ENCODE measurements at regions not wholly inside any gene's neighbourhood (a gene's known extent, or its start where the extent isn't known, plus 50 kb on each side); places are given as distances from the start of the nearest gene placed in this dataset.

DNA sequence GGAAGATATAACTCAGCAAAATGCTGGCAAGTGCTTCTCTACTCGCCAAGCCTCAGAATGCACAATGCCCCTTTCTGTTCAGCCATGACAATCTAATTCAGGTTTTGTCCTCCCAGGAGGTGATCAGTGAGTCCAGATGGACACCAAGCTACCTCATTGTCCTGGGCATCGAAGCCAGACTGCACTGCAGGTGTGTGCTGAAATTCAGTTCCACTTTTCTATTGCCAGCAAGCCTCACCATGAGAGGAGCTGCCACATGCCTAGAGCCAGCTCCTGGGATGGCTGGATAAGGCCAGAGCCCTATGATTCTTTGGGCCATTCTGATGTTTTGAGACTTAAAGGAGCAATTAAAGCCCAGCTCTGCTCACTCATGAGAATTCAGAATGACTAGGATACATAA is 186.7 kb downstream of the GRIN2B start:
- H3K9me3 ChIP-seq: no peaks in the 10 kb centered on the region
- H3K27me3 ChIP-seq: no peaks in the 10 kb centered on the region
- TF ChIP-seq, protein P1, sequence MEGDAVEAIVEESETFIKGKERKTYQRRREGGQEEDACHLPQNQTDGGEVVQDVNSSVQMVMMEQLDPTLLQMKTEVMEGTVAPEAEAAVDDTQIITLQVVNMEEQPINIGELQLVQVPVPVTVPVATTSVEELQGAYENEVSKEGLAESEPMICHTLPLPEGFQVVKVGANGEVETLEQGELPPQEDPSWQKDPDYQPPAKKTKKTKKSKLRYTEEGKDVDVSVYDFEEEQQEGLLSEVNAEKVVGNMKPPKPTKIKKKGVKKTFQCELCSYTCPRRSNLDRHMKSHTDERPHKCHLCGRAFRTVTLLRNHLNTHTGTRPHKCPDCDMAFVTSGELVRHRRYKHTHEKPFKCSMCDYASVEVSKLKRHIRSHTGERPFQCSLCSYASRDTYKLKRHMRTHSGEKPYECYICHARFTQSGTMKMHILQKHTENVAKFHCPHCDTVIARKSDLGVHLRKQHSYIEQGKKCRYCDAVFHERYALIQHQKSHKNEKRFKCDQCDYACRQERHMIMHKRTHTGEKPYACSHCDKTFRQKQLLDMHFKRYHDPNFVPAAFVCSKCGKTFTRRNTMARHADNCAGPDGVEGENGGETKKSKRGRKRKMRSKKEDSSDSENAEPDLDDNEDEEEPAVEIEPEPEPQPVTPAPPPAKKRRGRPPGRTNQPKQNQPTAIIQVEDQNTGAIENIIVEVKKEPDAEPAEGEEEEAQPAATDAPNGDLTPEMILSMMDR (IDR thresholded peaks at IDR 0.05): no peak
- intact Hi-C loops (cut with DNase I): no loop called here
- no peaks in the 10 kb centered on the region for H3K4me1 ChIP-seq
- H3K36me3 ChIP-seq: no peaks in the 10 kb centered on the region
- no peak for DNase-seq
- no peak overlapping the region for H3K4me3 ChIP-seq
- no peak for ATAC-seq
- no peak overlapping the region for H3K27ac ChIP-seq

DNA sequence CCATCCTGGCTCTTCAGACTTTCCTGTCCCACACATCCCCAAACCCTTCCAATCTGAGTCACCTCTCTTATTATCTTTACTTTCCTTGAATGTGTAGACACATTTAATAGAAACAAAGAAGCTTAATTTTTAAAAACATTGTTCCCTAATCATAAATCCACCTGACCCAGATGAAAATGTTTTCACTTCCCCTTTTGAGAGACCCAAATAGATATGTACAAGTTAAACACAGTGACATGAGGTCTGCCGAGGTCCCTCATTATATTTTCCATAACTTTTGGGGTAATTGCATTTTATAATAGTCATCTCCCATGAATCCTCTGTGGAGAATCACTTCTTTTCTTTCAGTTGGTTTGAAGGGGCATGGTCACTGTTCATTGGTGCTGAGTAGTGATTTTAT is 191.1 kb downstream of the GRIN2B start:
- Histone ChIP-seq H3K27ac (no peak overlapping the region), H3K27me3 (no peaks in the 10 kb centered on the region), H3K36me3 (no peaks in the 10 kb centered on the region), H3K4me1 (no peaks in the 10 kb centered on the region), H3K4me3 (no peak overlapping the region), H3K9me3 (no peaks in the 10 kb centered on the region)
- DNase-seq (no peak), ATAC-seq (no peak)
- TF ChIP-seq, protein P1 (IDR thresholded peaks at IDR 0.05): no peak
- intact Hi-C loops (cut with DNase I): no loop called here

DNA sequence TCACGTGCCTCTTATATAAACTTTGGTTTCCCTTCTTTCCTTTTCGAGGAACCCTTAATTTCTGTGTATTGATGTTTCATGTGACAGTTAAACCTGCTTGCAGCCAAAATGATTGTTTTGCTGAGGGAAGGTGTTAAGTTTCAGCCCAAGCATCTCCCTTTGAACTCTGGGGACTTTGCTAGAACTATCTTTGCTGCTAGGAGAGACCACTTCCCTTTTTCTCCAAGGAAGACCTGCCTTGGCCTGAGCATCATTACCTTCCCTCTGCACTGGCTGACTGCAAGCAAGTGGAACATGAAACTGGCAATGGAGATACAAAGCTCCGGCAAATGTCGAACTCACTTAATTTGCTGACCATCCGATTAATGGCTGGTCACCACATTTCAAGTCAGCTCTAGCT is 192.8 kb downstream of the GRIN2B start:
- intact Hi-C loops (cut with DNase I): no loop called here
- ATAC-seq (no peak), DNase-seq (no peak)
- TF ChIP-seq, protein P1 (IDR thresholded peaks at IDR 0.05): no peak
- no peak overlapping the region for H3K4me3 ChIP-seq
- H3K9me3 ChIP-seq: no peaks in the 10 kb centered on the region
- H3K4me1 ChIP-seq: no peaks in the 10 kb centered on the region
- H3K27ac ChIP-seq: no peak overlapping the region
- no peaks in the 10 kb centered on the region for H3K36me3 ChIP-seq
- H3K27me3 ChIP-seq: no peaks in the 10 kb centered on the region

DNA sequence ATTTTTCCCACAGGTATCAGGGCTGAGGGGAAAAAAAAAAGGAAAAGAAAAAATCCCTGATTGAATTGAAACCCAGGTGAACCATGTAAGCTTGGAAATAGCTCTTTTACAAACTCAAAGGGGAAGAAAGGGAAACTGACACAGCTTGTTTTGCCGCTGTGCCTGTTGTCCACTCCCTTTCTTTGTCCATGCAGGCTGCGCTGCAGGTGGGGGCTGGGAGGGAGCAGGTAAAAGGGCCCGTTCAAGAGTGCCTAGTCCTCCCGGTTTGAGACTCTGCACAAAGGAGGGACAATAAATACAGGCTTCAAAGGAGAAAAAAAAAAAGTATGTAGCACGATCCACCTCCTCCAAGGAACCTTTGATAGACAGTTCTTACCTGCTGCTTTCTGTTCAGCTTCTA is 194.8 kb downstream of the GRIN2B start:
- H3K36me3 ChIP-seq: no peaks in the 10 kb centered on the region
- ATAC-seq (no peak), DNase-seq (no peak)
- TF ChIP-seq, protein P1 (IDR thresholded peaks at IDR 0.05): no peak
- no peak overlapping the region for H3K27ac ChIP-seq
- H3K4me1 ChIP-seq: no peaks in the 10 kb centered on the region
- intact Hi-C loops (cut with DNase I): no loop called here
- H3K4me3 ChIP-seq: no peak overlapping the region
- H3K9me3 ChIP-seq: no peaks in the 10 kb centered on the region
- no peaks in the 10 kb centered on the region for H3K27me3 ChIP-seq

DNA sequence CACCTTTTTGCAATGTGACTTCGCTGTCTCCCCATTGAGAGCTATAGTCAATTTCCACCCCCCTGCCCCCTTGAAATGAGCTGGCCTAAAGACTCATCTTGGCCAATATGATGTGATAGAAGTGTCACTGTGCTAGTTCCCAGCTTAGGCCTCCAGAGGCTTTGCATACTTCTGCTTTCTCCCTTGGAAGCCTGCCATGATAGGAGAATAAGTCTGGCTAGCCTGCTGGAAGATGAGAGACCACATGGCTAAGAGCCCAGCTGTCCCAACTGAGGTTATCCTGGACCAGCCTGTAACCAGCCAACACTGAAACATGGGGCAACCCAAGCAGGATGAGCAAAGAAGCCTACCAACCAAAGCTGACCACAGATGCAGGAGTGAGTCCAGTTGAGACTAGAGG is 196.9 kb downstream of the GRIN2B start:
- no peaks in the 10 kb centered on the region for H3K9me3 ChIP-seq
- intact Hi-C loops (cut with DNase I): no loop called here
- H3K27me3 ChIP-seq: no peaks in the 10 kb centered on the region
- no peak overlapping the region for H3K27ac ChIP-seq
- ATAC-seq (no peak), DNase-seq (peak in 1 of 4 donors; percentile 4)
- H3K4me1 ChIP-seq: no peaks in the 10 kb centered on the region
- H3K36me3 ChIP-seq: no peaks in the 10 kb centered on the region
- TF ChIP-seq, protein P1 (IDR thresholded peaks at IDR 0.05): no peak
- H3K4me3 ChIP-seq: no peak overlapping the region
